HepG2 (cell line): ENCODE measurements at regions not wholly inside any gene's neighbourhood (a gene's known extent, or its start where the extent isn't known, plus 50 kb on each side); places are given as distances from the start of the nearest gene placed in this dataset.

Experiments
- AHR ChIP-seq: IDR thresholded peaks from 2 replicates; pipeline ENCODE4 v1.6.1; 2018; ENCODE audit warnings: missing genetic modification reagents, missing compliant biosample characterization
- DR1 ChIP-seq: sonication (generic); formaldehyde crosslinking; IDR thresholded peaks from 2 replicates; pipeline ENCODE4 v1.8.0; 2021; ENCODE audit warnings: mild to moderate bottlenecking, missing genetic modification reagents, inconsistent platforms
- FOXJ3 ChIP-seq: sonication (generic); formaldehyde crosslinking; IDR thresholded peaks from 2 replicates; pipeline ENCODE4 v1.4.0; 2020; ENCODE audit warnings: missing genetic modification reagents, mild to moderate bottlenecking, borderline replicate concordance
- FOXP1 ChIP-seq, 2 experiments: fragments of 450-650 bp in 1 of 2; IDR thresholded peaks; 2 replicates each; pipeline ENCODE4 v1.6.1; 2017 to 2018; ENCODE audit warnings: antibody characterized with exemption in 1 of 2
- GFI1 ChIP-seq: sonication (generic); formaldehyde crosslinking; IDR thresholded peaks from 2 replicates; pipeline ENCODE4 v1.5.0; 2020; ENCODE audit warnings: missing genetic modification reagents, mild to moderate bottlenecking, borderline replicate concordance
- GPBP1L1 ChIP-seq: sonication (generic); formaldehyde crosslinking; IDR thresholded peaks from 2 replicates; pipeline ENCODE4 v1.5.0; 2020; ENCODE audit warnings: mild to moderate bottlenecking, missing genetic modification reagents
- HMGXB4 ChIP-seq, 2 experiments: sonication (generic) in 1 of 2; formaldehyde crosslinking in 1 of 2; IDR thresholded peaks; 2 replicates each; pipeline versions ENCODE4 v1.4.0 to v1.6.1; 2018 to 2020; ENCODE audit warnings: missing genetic modification reagents in 2 of 2, borderline replicate concordance in 1 of 2, low read depth in 1 of 2, mild to moderate bottlenecking in 1 of 2, missing biosample characterization in 1 of 2
- KAT8 ChIP-seq: IDR thresholded peaks from 2 replicates; pipeline ENCODE4 v1.6.1; 2016; ENCODE audit warnings: missing genetic modification reagents, missing compliant biosample characterization
- PCBP1 ChIP-seq: fragments of 200-400 bp; formaldehyde crosslinking; IDR thresholded peaks from 2 replicates; pipeline ENCODE4 v1.6.1; 2017; ENCODE audit warnings: mild to moderate bottlenecking, low read depth, low read length, borderline replicate concordance
- RXRB ChIP-seq: IDR thresholded peaks from 2 replicates; pipeline ENCODE4 v1.6.1; 2016; ENCODE audit warnings: borderline replicate concordance, missing genetic modification reagents, missing compliant biosample characterization
- ZBTB38 ChIP-seq: sonication (generic); formaldehyde crosslinking; IDR thresholded peaks from 2 replicates; pipeline ENCODE4 v1.5.1; 2020; ENCODE audit warnings: mild to moderate bottlenecking, missing genetic modification reagents
- ZHX1 ChIP-seq: sonication (generic); formaldehyde crosslinking; IDR thresholded peaks from 2 replicates; pipeline ENCODE4 v1.8.1; 2022; ENCODE audit warnings: low read depth, mild to moderate bottlenecking, missing genetic modification reagents
- ZNF251 ChIP-seq: sonication (generic); formaldehyde crosslinking; IDR thresholded peaks from 2 replicates; pipeline ENCODE4 v1.9.0; 2021; ENCODE audit warnings: mild to moderate bottlenecking, missing genetic modification reagents
- ZNF264 ChIP-seq: sonication (generic); formaldehyde crosslinking; IDR thresholded peaks from 2 replicates; pipeline ENCODE4 v1.4.0; 2020; ENCODE audit warnings: missing genetic modification reagents
- ZNF292 ChIP-seq: sonication (generic); formaldehyde crosslinking; IDR thresholded peaks from 2 replicates; pipeline ENCODE4 v1.8.1; 2022; ENCODE audit warnings: mild to moderate bottlenecking, low read depth, missing genetic modification reagents, borderline replicate concordance
- ZNF350 ChIP-seq: sonication (generic); formaldehyde crosslinking; IDR thresholded peaks from 2 replicates; pipeline ENCODE4 v1.4.0; 2020; ENCODE audit warnings: mild to moderate bottlenecking, low read depth, missing genetic modification reagents, borderline replicate concordance
- TF ChIP-seq, protein P1 (sequence below): sonication (generic); formaldehyde crosslinking; IDR thresholded peaks from 2 replicates; pipeline ENCODE4 v1.8.0; 2022; ENCODE audit warnings: mild to moderate bottlenecking, missing genetic modification reagents; ENCODE audit not compliant: insufficient replicate concordance
- TF ChIP-seq, protein P2 (sequence below): sonication (generic); formaldehyde crosslinking; IDR thresholded peaks from 2 replicates; pipeline ENCODE4 v1.9.0; 2021; ENCODE audit warnings: missing genetic modification reagents, borderline replicate concordance

DNA sequence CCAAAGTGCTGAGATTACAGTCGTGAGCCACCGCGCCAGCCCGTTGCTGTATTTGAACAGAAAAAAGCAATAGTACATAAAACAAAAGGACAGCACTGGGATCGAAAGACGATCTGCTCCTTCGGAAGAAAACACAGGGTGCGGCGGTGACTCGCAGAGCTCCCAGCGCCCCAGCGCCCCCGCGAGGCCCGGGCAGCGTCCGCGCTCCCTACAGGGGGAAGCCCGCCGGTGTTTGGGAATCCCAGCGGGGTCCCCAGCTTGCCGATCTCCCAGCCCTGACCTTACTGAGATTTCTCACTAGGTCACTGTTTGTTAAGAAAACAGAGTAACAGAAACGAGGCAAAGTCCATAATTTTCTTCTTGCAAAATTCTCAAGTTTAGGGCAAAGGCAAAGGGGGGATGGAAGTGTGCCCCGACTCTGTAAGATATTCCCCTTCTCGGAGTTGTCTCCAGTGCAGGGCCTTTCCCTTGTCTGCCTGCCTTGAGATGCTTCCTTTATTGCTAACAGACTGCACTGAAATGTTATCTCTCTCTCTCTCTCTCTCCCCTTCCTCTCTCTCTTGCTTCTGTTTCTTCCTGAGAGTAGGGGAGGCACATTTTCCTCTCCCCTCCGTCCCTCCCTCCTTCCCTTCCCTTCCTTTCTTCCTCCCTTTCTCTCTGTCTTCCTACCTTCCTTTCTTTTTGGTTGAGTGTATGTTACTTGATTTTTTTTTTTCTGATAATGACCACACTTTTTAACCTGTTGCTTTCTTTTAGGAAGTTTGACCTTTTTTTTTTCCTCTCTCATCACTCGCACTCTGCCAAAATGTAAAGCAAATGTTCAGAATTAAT lies 91.9 kb downstream of the TMEM30B start (continued):
- TF ChIP-seq ZHX1 (no peak), ZNF292 (CRISPR knock-in tag) (no peak), ZNF251 (no peak), KAT8 (0 out of 2 replicates have a peak, but pooled peaks have one; percentile 20), ZBTB38 (CRISPR knock-in tag) (no peak), AHR (no peak), RXRB (CRISPR knock-in tag) (0 out of 2 replicates have a peak, but pooled peaks have one; percentile 17), HMGXB4 (CRISPR knock-in tag; IDR thresholded peaks at IDR 0.05; ENCODE audit: borderline replicate concordance in 1 of 2, low read depth in 1 of 2) (peak; percentile 65 to 66), DR1 (CRISPR knock-in tag) (no peak), GPBP1L1 (no peak), ZNF264 (no peak), ZNF350 (CRISPR knock-in tag) (no peak), FOXJ3 (CRISPR knock-in tag) (no peak), GFI1 (CRISPR knock-in tag) (peak; percentile 54; the same call in 1 of the 2 replicates), FOXP1 (IDR thresholded peaks at IDR 0.05) (no peak), FOXP1 (CRISPR knock-in tag; IDR thresholded peaks at IDR 0.05) (no peak), PCBP1 (no peak)
- TF ChIP-seq, protein P1, sequence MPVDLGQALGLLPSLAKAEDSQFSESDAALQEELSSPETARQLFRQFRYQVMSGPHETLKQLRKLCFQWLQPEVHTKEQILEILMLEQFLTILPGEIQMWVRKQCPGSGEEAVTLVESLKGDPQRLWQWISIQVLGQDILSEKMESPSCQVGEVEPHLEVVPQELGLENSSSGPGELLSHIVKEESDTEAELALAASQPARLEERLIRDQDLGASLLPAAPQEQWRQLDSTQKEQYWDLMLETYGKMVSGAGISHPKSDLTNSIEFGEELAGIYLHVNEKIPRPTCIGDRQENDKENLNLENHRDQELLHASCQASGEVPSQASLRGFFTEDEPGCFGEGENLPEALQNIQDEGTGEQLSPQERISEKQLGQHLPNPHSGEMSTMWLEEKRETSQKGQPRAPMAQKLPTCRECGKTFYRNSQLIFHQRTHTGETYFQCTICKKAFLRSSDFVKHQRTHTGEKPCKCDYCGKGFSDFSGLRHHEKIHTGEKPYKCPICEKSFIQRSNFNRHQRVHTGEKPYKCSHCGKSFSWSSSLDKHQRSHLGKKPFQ = no peak
- TF ChIP-seq, protein P2, sequence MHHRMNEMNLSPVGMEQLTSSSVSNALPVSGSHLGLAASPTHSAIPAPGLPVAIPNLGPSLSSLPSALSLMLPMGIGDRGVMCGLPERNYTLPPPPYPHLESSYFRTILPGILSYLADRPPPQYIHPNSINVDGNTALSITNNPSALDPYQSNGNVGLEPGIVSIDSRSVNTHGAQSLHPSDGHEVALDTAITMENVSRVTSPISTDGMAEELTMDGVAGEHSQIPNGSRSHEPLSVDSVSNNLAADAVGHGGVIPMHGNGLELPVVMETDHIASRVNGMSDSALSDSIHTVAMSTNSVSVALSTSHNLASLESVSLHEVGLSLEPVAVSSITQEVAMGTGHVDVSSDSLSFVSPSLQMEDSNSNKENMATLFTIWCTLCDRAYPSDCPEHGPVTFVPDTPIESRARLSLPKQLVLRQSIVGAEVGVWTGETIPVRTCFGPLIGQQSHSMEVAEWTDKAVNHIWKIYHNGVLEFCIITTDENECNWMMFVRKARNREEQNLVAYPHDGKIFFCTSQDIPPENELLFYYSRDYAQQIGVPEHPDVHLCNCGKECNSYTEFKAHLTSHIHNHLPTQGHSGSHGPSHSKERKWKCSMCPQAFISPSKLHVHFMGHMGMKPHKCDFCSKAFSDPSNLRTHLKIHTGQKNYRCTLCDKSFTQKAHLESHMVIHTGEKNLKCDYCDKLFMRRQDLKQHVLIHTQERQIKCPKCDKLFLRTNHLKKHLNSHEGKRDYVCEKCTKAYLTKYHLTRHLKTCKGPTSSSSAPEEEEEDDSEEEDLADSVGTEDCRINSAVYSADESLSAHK = no peak
